SH-SY5Y (cell line): ENCODE measurements at regions not wholly inside any gene's neighbourhood (a gene's known extent, or its start where the extent isn't known, plus 50 kb on each side); places are given as distances from the start of the nearest gene placed in this dataset.

Experiments
- GATA2 ChIP-seq: IDR thresholded peaks from 2 replicates; pipeline ENCODE4 v1.6.1; 2011; ENCODE audit warnings: mild to moderate bottlenecking, low read depth, low read length
- GATA3 ChIP-seq: IDR thresholded peaks from 2 replicates; pipeline ENCODE4 v1.6.1; 2011; ENCODE audit warnings: low read depth, mild to moderate bottlenecking, low read length, moderate library complexity

GRCh38 chr1:105399716-105400115 lies 1650.0 kb downstream of the AMY1C start:
- TF ChIP-seq GATA2: no peak
- no peak for TF ChIP-seq GATA3
